B cell (primary cell): ENCODE measurements at regions not wholly inside any gene's neighbourhood (a gene's known extent, or its start where the extent isn't known, plus 50 kb on each side); places are given as distances from the start of the nearest gene placed in this dataset.
A peak's percentile ranks its signal among the peaks of the same experiment; 100 is the strongest.
"Not testable (repeated sequence)": the region's sequence is repeated elsewhere in the genome, so short reads cannot be mapped to it uniquely, and the experiment has no call there.

Experiments
- ATAC-seq: fragments of 200-7000 bp; cut with Tn5 transposase; one replicate; pipeline ENCODE4 v1.10.0; 2021; ENCODE audit warnings: low read depth, mild to moderate bottlenecking, moderate number of reproducible peaks, moderate library complexity
- CTCF ChIA-PET: fragments of 350-600 bp; sonication (Branson Sonifier 250); formaldehyde crosslinking; loops from one replicate; lab custom pipeline; 2021; ENCODE audit warnings: antibody characterized with exemption, inconsistent platforms; lab: Charles Lee
- POLR2A ChIA-PET: fragments of 350-600 bp; sonication (Branson Sonifier 250); formaldehyde crosslinking; loops from one replicate; lab custom pipeline; 2021; ENCODE audit warnings: antibody characterized with exemption; lab: Charles Lee
- DNase-seq: peaks from one replicate; pipeline ENCODE4 v3.0.0; 2013
- H2AFZ ChIP-seq: 2 replicates; pipeline ENCODE4 v1.6.1; 2012; ENCODE audit warnings: mild to moderate bottlenecking, low read depth, low read length; ENCODE audit not compliant: insufficient read depth, poor library complexity, severe bottlenecking
- H3K27ac ChIP-seq, 2 donors: 1 replicate in 1 of 2; 2 replicates in 1 of 2; pipeline ENCODE4 v1.5.1; 2012 to 2013; ENCODE audit warnings: low read length in 2 of 2, mild to moderate bottlenecking in 2 of 2, moderate library complexity in 1 of 2
- H3K27me3 ChIP-seq, 4 experiments: fragments of 200-600 bp in 1 of 4; sonication (generic) in 1 of 4; replicated peaks in 1 of 4; 1 replicate in 2 of 4; 2 replicates in 2 of 4; pipeline versions ENCODE4 v1.6.1 to v1.7.0; 2013 to 2016; ENCODE audit warnings: low read length in 3 of 4, mild to moderate bottlenecking in 2 of 4, mixed read lengths in 1 of 4, moderate library complexity in 1 of 4; ENCODE audit not compliant: insufficient read depth in 4 of 4, control insufficient read depth in 3 of 4; ENCODE audit errors: control extremely low read depth in 1 of 4
- H3K36me3 ChIP-seq, 2 experiments: replicated peaks in 1 of 2; 1 replicate in 1 of 2; 2 replicates in 1 of 2; pipeline versions ENCODE4 v1.6.1 to v1.7.1; 2013; ENCODE audit warnings: low read length in 1 of 2; ENCODE audit not compliant: insufficient read depth in 2 of 2, control insufficient read depth in 1 of 2; ENCODE audit errors: control extremely low read depth in 1 of 2, extremely low read depth in 1 of 2
- H3K4me1 ChIP-seq, 2 donors: fragments of 200-600 bp in 1 of 2; sonication (generic) in 1 of 2; 1 replicate in 1 of 2; 2 replicates in 1 of 2; pipeline versions ENCODE4 v1.5.1 to v1.6.1; 2013 to 2017; ENCODE audit warnings: low read length in 2 of 2; ENCODE audit not compliant: control insufficient read depth in 2 of 2, insufficient read depth in 2 of 2
- H3K4me2 ChIP-seq: replicated peaks from 2 replicates; pipeline ENCODE3; 2012; ENCODE audit warnings: mild to moderate bottlenecking, low read depth, low read length; ENCODE audit not compliant: poor library complexity, severe bottlenecking
- H3K4me3 ChIP-seq, 5 experiments: fragments of 200-600 bp in 1 of 5; sonication (generic) in 1 of 5; 1 replicate in 3 of 5; 2 replicates in 2 of 5; pipeline versions ENCODE4 v1.5.1 to v1.7.0; 2011 to 2016; ENCODE audit warnings: low read length in 4 of 5, mild to moderate bottlenecking in 4 of 5, low read depth in 2 of 5, control low read depth in 1 of 5, moderate library complexity in 1 of 5; ENCODE audit not compliant: insufficient read depth in 1 of 5; ENCODE audit errors: control extremely low read depth in 1 of 5, extremely low read depth in 1 of 5
- H3K79me2 ChIP-seq: fragments of 200-600 bp; sonication (generic); one replicate; pipeline ENCODE4 v1.6.0; 2016; ENCODE audit warnings: low read length; ENCODE audit not compliant: control insufficient read depth, insufficient read depth
- H3K9ac ChIP-seq: fragments of 200-600 bp; sonication (generic); 2 replicates; pipeline ENCODE4 v1.6.1; 2017; ENCODE audit warnings: mild to moderate bottlenecking, low read length, moderate library complexity
- H3K9me3 ChIP-seq, 3 donors: one replicate each; pipeline versions ENCODE4 v1.6.1 to v1.7.1; 2013; ENCODE audit warnings: low read length in 2 of 3; ENCODE audit not compliant: control insufficient read depth in 2 of 3, insufficient read depth in 1 of 3; ENCODE audit errors: control extremely low read depth in 1 of 3
- H4K20me1 ChIP-seq: 2 replicates; pipeline ENCODE4 v1.6.0; 2012; ENCODE audit warnings: mild to moderate bottlenecking, low read length; ENCODE audit not compliant: insufficient read depth, control insufficient read depth, poor library complexity, severe bottlenecking
- H3K27ac Mint-ChIP-seq: one replicate; pipeline ENCODE4 v1.8.0; 2021; ENCODE audit warnings: mixed read lengths
- H3K27me3 Mint-ChIP-seq: one replicate; pipeline ENCODE4 v1.8.0; 2021; ENCODE audit warnings: mixed read lengths
- H3K4me1 Mint-ChIP-seq: one replicate; pipeline ENCODE4 v1.8.0; 2021; ENCODE audit warnings: mixed read lengths
- H3K4me3 Mint-ChIP-seq: one replicate; pipeline ENCODE4 v1.8.0; 2021; ENCODE audit warnings: mixed read lengths
- H3K9me3 Mint-ChIP-seq: one replicate; pipeline ENCODE4 v1.8.0; 2022; ENCODE audit warnings: mixed read lengths; ENCODE audit not compliant: insufficient read depth
- EZH2 ChIP-seq: IDR thresholded peaks from 2 replicates; pipeline ENCODE4 v1.6.1; 2012; ENCODE audit warnings: borderline replicate concordance, low read depth, mild to moderate bottlenecking, moderate library complexity, low read length; ENCODE audit not compliant: insufficient read depth, poor library complexity, severe bottlenecking
- WGBS: methylation state at CpG from one replicate; pipeline ENCODE4 v1.1.5; 2013; ENCODE audit warnings: missing lambda C conversion rate; ENCODE audit not compliant: insufficient coverage; 5-methylcytosine and 5-hydroxymethylcytosine counted together
- intact Hi-C: fragments of 100-400 bp; cut with micrococcal nuclease; formaldehyde crosslinking; loops from one replicate; pipeline ENCODE4 v1.10.0; 2022
- TF ChIP-seq, protein P1 (sequence below): fragments of 200-600 bp; IDR thresholded peaks from one replicate; pipeline ENCODE4 v1.8.0; 2022; ENCODE audit warnings: antibody characterized with exemption, mild to moderate bottlenecking

DNA sequence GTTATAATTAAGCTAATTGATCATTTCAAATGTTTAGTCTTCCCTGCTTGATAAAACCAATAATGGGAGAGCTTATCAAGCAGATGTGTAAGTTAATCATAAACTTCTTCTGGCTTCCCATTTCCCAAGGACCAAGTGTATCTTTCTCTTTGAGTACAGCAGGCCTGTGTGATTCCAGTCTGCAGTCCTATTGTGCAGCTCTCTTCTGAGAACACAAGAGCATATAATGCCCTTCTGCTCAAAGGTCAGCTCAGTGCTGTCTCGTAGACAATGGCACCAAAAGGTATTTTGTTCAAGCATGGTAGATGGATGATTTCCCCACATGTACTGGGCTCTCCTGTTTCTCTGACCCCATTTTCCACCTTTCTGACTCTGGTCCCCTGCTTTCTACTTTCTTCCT lies 101.8 kb upstream of the DYRK2 start:
- H3K9me3 Mint-ChIP-seq, result no peaks in the 10 kb centered on the region
- no peak for DNase-seq
- no CpG with 5 or more reads among the region's 1 CpG for WGBS
- no peak overlapping the region for H3K4me3 ChIP-seq
- no peaks in the 10 kb centered on the region for H3K36me3 ChIP-seq
- ChIA-PET CTCF (no interaction called here), POLR2A (no interaction called here)
- H3K27me3 Mint-ChIP-seq, result peaks cover 4% of the 10 kb centered on the region
- H3K4me2 ChIP-seq, result no peak overlapping the region
- no peak overlapping the region for H3K4me3 Mint-ChIP-seq
- no peaks in the 10 kb centered on the region for H4K20me1 ChIP-seq
- peak overlapping the region; percentile 6 for H2AFZ ChIP-seq
- no peaks in the 10 kb centered on the region for H3K79me2 ChIP-seq
- ATAC-seq, result no peak
- no peak overlapping the region for H3K27ac ChIP-seq
- TF ChIP-seq, protein P1, sequence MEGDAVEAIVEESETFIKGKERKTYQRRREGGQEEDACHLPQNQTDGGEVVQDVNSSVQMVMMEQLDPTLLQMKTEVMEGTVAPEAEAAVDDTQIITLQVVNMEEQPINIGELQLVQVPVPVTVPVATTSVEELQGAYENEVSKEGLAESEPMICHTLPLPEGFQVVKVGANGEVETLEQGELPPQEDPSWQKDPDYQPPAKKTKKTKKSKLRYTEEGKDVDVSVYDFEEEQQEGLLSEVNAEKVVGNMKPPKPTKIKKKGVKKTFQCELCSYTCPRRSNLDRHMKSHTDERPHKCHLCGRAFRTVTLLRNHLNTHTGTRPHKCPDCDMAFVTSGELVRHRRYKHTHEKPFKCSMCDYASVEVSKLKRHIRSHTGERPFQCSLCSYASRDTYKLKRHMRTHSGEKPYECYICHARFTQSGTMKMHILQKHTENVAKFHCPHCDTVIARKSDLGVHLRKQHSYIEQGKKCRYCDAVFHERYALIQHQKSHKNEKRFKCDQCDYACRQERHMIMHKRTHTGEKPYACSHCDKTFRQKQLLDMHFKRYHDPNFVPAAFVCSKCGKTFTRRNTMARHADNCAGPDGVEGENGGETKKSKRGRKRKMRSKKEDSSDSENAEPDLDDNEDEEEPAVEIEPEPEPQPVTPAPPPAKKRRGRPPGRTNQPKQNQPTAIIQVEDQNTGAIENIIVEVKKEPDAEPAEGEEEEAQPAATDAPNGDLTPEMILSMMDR, result no peak
- TF ChIP-seq EZH2, result no peak
- peaks cover 18% of the 10 kb centered on the region for H3K4me1 Mint-ChIP-seq
- H3K27ac Mint-ChIP-seq, result no peak overlapping the region
- H3K9ac ChIP-seq, result no peak overlapping the region
- H3K4me1 ChIP-seq, result peaks cover 7 to 8% of the 10 kb centered on the region in 2 donors
- intact Hi-C loops, result no loop called here
- no peaks in the 10 kb centered on the region for H3K27me3 ChIP-seq
- peaks cover 0 to 9% (median 0%) of the 10 kb centered on the region in 3 donors for H3K9me3 ChIP-seq

DNA sequence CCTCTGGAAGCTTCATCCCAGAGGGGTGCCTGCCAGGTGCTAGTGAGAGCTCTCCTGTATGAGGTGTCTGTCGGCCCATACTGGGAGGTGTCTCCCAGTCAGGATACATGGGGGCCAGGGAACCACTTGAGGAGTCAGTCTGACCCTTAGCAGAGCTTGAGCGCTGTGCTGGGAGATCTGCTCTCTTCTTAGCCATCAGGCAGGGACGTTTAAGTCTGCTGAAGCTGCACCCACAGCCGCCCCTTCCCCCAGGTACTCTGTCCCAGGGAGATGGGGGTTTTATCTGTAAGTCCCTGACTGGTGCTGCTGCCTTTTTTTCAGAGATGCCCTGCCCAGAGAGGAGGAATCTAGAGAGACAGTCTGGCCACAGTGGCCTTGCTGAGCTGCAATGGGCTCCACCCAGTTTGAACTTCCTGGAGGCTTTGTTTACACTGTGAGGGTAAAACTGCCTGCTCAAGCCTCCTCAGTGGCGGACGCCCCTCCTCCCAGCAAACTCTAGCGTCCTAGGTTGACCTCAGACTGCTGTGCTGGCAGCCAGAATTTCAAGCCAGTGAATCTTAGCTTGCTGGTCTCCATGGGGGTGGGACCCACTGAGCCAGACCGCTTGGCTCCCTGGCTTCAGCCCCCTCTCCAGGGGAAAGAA lies 93.3 kb upstream of the DYRK2 start:
- DNase-seq, H3K27ac ChIP-seq, H3K4me3 Mint-ChIP-seq, H3K9ac ChIP-seq, H3K27me3 ChIP-seq, H3K9me3 Mint-ChIP-seq, CTCF ChIA-PET, H3K4me3 ChIP-seq, H3K4me2 ChIP-seq, H3K79me2 ChIP-seq, H3K27me3 Mint-ChIP-seq, H3K36me3 ChIP-seq, POLR2A ChIA-PET, ATAC-seq, H4K20me1 ChIP-seq, H3K27ac Mint-ChIP-seq: not testable (repeated sequence)
- peaks cover 4 to 11% of the 10 kb centered on the region in 2 donors for H3K4me1 ChIP-seq
- H2AFZ ChIP-seq, result peak overlapping the region; percentile 32
- H3K4me1 Mint-ChIP-seq, result peaks cover 20% of the 10 kb centered on the region
- intact Hi-C loops, result loop anchor here (5.0 kb wide), 1 partner anchor 37 kb away; no protein-coding TSS in a partner anchor
- H3K9me3 ChIP-seq, result peaks cover 1 to 14% (median 1%) of the 10 kb centered on the region in 3 donors
- WGBS, result 76% methylated on average over 5 of the region's 8 CpGs
